IPS-18c (cell line): ENCODE measurements at regions not wholly inside any gene's neighbourhood (a gene's known extent, or its start where the extent isn't known, plus 50 kb on each side); places are given as distances from the start of the nearest gene placed in this dataset.

ENCODE experiments used
- H3K4me3 ChIP-seq: 2 replicates; pipeline ENCODE4 v1.7.0; 2013; ENCODE audit warnings: low read depth, mild to moderate bottlenecking, low read length, moderate library complexity; ENCODE audit not compliant: insufficient read depth
- H3K9me3 ChIP-seq: one replicate; pipeline ENCODE4 v1.6.1; 2013; ENCODE audit warnings: mild to moderate bottlenecking, low read length, moderate library complexity; ENCODE audit not compliant: control insufficient read depth, insufficient read depth

GRCh38 chr2:866887-867286 lies 83.8 kb upstream of the SNTG2 start:
- no peak overlapping the region for H3K4me3 ChIP-seq
- H3K9me3 ChIP-seq: peaks cover 3% of the 10 kb centered on the region

GRCh38 chr2:866009-866680 lies 84.5 kb upstream of the SNTG2 start:
- Histone ChIP-seq H3K4me3 (no peak overlapping the region), H3K9me3 (peaks cover 3% of the 10 kb centered on the region)

GRCh38 chr2:864501-865106 lies 86.0 kb upstream of the SNTG2 start:
- Histone ChIP-seq H3K9me3 (peaks cover 3% of the 10 kb centered on the region), H3K4me3 (no peak overlapping the region)

GRCh38 chr2:863732-864450 lies 86.8 kb upstream of the SNTG2 start:
- Histone ChIP-seq H3K4me3 (no peak overlapping the region), H3K9me3 (peaks cover 3% of the 10 kb centered on the region)

- no peak overlapping the region for H3K4me3 ChIP-seq
- H3K9me3 ChIP-seq: peaks cover 3% of the 10 kb centered on the region
Measured at GRCh38 chr2:862731-863466, 87.8 kb upstream of the SNTG2 start.

- peaks cover 3% of the 10 kb centered on the region for H3K9me3 ChIP-seq
- H3K4me3 ChIP-seq: no peak overlapping the region
Measured at GRCh38 chr2:862355-862687, 88.3 kb upstream of the SNTG2 start.

GRCh38 chr2:861655-862354 lies 88.8 kb upstream of the SNTG2 start:
- no peak overlapping the region for H3K4me3 ChIP-seq

GRCh38 chr2:860259-860855 lies 90.3 kb upstream of the SNTG2 start:
- H3K4me3 ChIP-seq: no peak overlapping the region
- H3K9me3 ChIP-seq: peaks cover 3% of the 10 kb centered on the region

More at GRCh38 chr2:861655-862354, 88.8 kb upstream of the SNTG2 start:
- peaks cover 3% of the 10 kb centered on the region for H3K9me3 ChIP-seq

GRCh38 chr2:858646-859045 lies 92.0 kb upstream of the SNTG2 start:
- Histone ChIP-seq H3K4me3 (no peak overlapping the region), H3K9me3 (no peaks in the 10 kb centered on the region)

- Histone ChIP-seq H3K9me3 (no peaks in the 10 kb centered on the region), H3K4me3 (no peak overlapping the region)
Measured at GRCh38 chr2:857937-858336, 92.7 kb upstream of the SNTG2 start.

- no peaks in the 10 kb centered on the region for H3K9me3 ChIP-seq
- H3K4me3 ChIP-seq: no peak overlapping the region
Measured at GRCh38 chr2:857081-857480, 93.6 kb upstream of the SNTG2 start.

GRCh38 chr2:856456-856855 lies 94.2 kb upstream of the SNTG2 start:
- H3K9me3 ChIP-seq: no peaks in the 10 kb centered on the region
- H3K4me3 ChIP-seq: no peak overlapping the region

- Histone ChIP-seq H3K9me3 (peaks cover 2% of the 10 kb centered on the region), H3K4me3 (no peak overlapping the region)
Measured at GRCh38 chr2:856041-856440, 94.6 kb upstream of the SNTG2 start.

GRCh38 chr2:855177-855576 lies 95.5 kb upstream of the SNTG2 start:
- Histone ChIP-seq H3K9me3 (peaks cover 2% of the 10 kb centered on the region), H3K4me3 (no peak overlapping the region)

- Histone ChIP-seq H3K4me3 (no peak overlapping the region), H3K9me3 (peaks cover 2% of the 10 kb centered on the region)
Measured at GRCh38 chr2:854460-854859, 96.2 kb upstream of the SNTG2 start.

GRCh38 chr2:853203-853870 lies 97.3 kb upstream of the SNTG2 start:
- Histone ChIP-seq H3K9me3 (peaks cover 2% of the 10 kb centered on the region), H3K4me3 (no peak overlapping the region)
